Fibroblast of pulmonary artery (primary cell): ENCODE measurements at regions not wholly inside any gene's neighbourhood (a gene's known extent, or its start where the extent isn't known, plus 50 kb on each side); places are given as distances from the start of the nearest gene placed in this dataset.

ENCODE experiments used
- DNase-seq: peaks from one replicate; pipeline ENCODE4 v3.0.0-alpha.2; 2010; ENCODE audit warnings: low read depth
- H3K4me3 ChIP-seq: replicated peaks from 2 replicates; pipeline ENCODE4 v1.5.1; 2011; ENCODE audit warnings: low read depth, mild to moderate bottlenecking, control low read depth, low read length, moderate library complexity
- CTCF ChIP-seq: IDR thresholded peaks from 2 replicates; pipeline ENCODE4 v1.5.1; 2011; ENCODE audit warnings: mild to moderate bottlenecking, control low read depth, low read length, inconsistent platforms; ENCODE audit errors: missing control alignments

DNA sequence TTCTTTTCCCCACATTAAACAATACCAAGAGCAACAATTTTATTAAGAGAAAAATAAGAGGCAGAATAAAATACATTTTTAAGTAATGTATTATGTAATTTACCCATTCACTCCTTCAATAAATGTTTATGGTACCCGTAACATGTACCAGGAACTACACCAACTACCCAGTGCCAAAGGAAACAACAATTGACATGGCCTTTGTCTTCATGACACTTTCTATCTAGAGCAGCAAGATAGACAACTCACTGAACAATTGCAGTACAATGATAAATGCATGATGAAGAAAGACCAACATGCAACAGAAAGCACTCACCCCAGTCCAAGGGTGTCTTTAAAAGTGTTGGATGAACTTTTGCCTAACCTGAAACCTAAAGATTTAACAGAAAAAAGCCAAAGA is 493.8 kb downstream of the IGSF11 start:
- DNase-seq = no peak
- H3K4me3 ChIP-seq = no peak overlapping the region
- TF ChIP-seq CTCF = no peak

GRCh38 chr3:118541796-118542195 is 492.9 kb downstream of the IGSF11 start:
- H3K4me3 ChIP-seq = no peak overlapping the region
- no peak for DNase-seq
- no peak for TF ChIP-seq CTCF

GRCh38 chr3:118543832-118544231 is 490.8 kb downstream of the IGSF11 start:
- no peak for DNase-seq
- H3K4me3 ChIP-seq = no peak overlapping the region
- no peak for TF ChIP-seq CTCF

GRCh38 chr3:118544458-118544857 is 490.2 kb downstream of the IGSF11 start:
- no peak overlapping the region for H3K4me3 ChIP-seq
- DNase-seq = no peak
- TF ChIP-seq CTCF = no peak

GRCh38 chr3:118548434-118548833 is 486.2 kb downstream of the IGSF11 start:
- TF ChIP-seq CTCF = no peak
- H3K4me3 ChIP-seq = no peak overlapping the region
- DNase-seq = peak; percentile 26

GRCh38 chr3:118550122-118550521 is 484.5 kb downstream of the IGSF11 start:
- no peak overlapping the region for H3K4me3 ChIP-seq
- DNase-seq = peak; percentile 32
- no peak for TF ChIP-seq CTCF

- no peak for TF ChIP-seq CTCF
- no peak overlapping the region for H3K4me3 ChIP-seq
- DNase-seq = no peak
These were observed 484.1 kb downstream of the IGSF11 start for GRCh38 chr3:118550556-118550955.
